ENCODE measurements at regions not wholly inside any gene's neighbourhood (a gene's known extent, or its start where the extent isn't known, plus 50 kb on each side); places are given as distances from the start of the nearest gene placed in this dataset.

DNA sequence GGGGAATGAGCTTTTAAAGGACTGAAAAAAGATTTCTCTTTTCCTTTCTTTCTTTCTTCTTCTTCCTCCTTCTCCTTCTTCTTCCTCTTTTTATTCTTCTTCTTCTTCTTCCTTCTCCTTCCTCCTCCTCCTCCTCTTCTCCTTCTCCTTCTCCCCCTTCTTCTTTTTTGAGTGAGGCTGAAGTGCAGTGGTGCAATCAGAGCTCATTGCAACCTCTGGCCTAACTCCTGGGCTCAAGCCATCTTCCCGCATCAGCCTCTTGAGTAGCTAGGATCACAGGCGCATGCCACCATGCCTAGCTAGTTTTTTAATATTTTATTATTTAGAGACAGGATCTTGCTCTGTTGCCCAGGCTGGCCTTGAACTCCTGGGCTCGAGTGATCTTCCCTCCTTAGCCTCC lies 120.9 kb upstream of the KL start:
- TF ChIP-seq, protein P1, sequence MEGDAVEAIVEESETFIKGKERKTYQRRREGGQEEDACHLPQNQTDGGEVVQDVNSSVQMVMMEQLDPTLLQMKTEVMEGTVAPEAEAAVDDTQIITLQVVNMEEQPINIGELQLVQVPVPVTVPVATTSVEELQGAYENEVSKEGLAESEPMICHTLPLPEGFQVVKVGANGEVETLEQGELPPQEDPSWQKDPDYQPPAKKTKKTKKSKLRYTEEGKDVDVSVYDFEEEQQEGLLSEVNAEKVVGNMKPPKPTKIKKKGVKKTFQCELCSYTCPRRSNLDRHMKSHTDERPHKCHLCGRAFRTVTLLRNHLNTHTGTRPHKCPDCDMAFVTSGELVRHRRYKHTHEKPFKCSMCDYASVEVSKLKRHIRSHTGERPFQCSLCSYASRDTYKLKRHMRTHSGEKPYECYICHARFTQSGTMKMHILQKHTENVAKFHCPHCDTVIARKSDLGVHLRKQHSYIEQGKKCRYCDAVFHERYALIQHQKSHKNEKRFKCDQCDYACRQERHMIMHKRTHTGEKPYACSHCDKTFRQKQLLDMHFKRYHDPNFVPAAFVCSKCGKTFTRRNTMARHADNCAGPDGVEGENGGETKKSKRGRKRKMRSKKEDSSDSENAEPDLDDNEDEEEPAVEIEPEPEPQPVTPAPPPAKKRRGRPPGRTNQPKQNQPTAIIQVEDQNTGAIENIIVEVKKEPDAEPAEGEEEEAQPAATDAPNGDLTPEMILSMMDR (IDR thresholded peaks at IDR 0.05; ENCODE audit: extremely low read depth, low read depth, low read length): no peak
- H3K9me3 ChIP-seq (ENCODE audit: low read depth, low read length): no peaks in the 10 kb centered on the region
- H3K4me1 ChIP-seq (ENCODE audit: insufficient read depth, low read length): no peaks in the 10 kb centered on the region
- no peak overlapping the region for H3K4me3 ChIP-seq (ENCODE audit: insufficient read depth, low read length)
- no peak overlapping the region for H2AFZ ChIP-seq (ENCODE audit: low read length)
- H3K27me3 ChIP-seq (ENCODE audit: insufficient read depth, low read length): peaks cover 8% of the 10 kb centered on the region
- no peak overlapping the region for H3K4me2 ChIP-seq (ENCODE audit: insufficient read depth, low read length)
- H4K20me1 ChIP-seq (ENCODE audit: insufficient read depth, low read length): no peaks in the 10 kb centered on the region
- DNase-seq (ENCODE audit: insufficient read length, low spot score, missing footprints): no peak
- H3K27ac ChIP-seq (ENCODE audit: low read depth, low read length): no peak overlapping the region
- no peaks in the 10 kb centered on the region for H3K79me2 ChIP-seq (ENCODE audit: insufficient read depth, low read length)
- no peaks in the 10 kb centered on the region for H3K36me3 ChIP-seq (ENCODE audit: insufficient read depth, low read length)

DNA sequence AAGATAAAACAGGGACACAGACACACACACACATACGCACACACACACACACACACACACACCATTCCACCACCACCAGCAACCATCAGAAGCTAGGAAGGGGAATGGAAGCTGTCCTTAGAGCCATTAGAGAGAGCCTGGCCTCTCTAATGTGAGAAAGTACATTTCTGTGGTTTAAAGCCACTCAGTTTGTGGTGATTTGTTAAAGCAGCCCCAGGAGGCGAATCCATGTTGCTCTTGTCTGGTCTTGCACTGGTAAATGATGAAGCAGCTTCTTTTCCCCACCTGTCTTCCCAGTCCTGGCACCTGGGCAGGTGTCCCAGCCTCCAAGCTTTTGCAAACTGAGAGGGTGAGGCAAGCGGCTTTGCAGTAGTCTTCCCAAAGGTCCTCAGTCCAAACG lies 118.9 kb upstream of the KL start:
- Histone ChIP-seq H3K36me3 (ENCODE audit: insufficient read depth, low read length) (no peaks in the 10 kb centered on the region), H2AFZ (ENCODE audit: low read length) (no peak overlapping the region), H3K27me3 (ENCODE audit: insufficient read depth, low read length) (peaks cover 8% of the 10 kb centered on the region), H4K20me1 (ENCODE audit: insufficient read depth, low read length) (no peaks in the 10 kb centered on the region), H3K4me1 (ENCODE audit: insufficient read depth, low read length) (peaks cover 5% of the 10 kb centered on the region), H3K9me3 (ENCODE audit: low read depth, low read length) (no peaks in the 10 kb centered on the region), H3K4me3 (ENCODE audit: insufficient read depth, low read length) (no peak overlapping the region), H3K79me2 (ENCODE audit: insufficient read depth, low read length) (no peaks in the 10 kb centered on the region), H3K4me2 (ENCODE audit: insufficient read depth, low read length) (no peak overlapping the region), H3K27ac (ENCODE audit: low read depth, low read length) (no peak overlapping the region)
- TF ChIP-seq, protein P1 (IDR thresholded peaks at IDR 0.05; ENCODE audit: extremely low read depth, low read depth, low read length): no peak
- no peak for DNase-seq (ENCODE audit: insufficient read length, low spot score, missing footprints)

DNA sequence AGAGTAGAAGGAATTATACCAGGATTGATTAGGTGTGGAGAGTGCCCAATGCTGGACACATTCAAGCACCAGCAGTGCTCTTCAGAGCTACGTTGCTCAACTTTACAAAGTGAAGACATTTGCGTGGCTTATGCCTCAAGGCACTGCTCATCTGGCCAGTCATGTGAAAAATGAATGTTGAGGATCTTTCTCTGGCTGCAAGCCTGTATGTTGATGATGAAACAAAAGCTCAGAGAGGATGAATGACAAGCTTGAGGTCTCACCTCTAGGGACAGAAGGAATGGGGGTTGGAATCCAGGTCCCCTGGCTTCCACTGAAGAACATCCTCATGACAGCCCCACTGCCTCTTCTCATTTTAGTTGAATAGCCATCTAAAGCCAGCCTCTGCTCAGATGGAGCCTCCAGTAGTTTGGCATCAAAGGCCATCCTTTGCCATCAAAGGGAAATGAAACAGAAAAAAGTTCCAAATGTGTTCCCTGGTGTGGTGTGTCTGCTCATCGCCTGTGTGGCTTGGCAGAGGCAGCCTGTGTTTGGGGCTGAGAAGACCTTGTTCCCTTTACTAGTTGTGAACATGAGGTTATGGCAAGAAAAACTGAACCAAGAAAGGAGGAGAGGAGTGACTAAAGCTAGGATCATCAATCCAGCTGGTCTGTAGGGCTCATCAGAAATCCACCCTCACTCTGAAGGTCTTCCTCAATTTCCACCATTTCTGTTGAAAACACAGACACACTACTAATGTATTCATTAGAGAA lies 114.0 kb upstream of the KL start:
- H3K27ac ChIP-seq (ENCODE audit: low read depth, low read length): no peak overlapping the region
- peak overlapping the region; percentile 23 for H3K4me3 ChIP-seq (ENCODE audit: insufficient read depth, low read length)
- peak; percentile 29 for DNase-seq (ENCODE audit: insufficient read length, low spot score, missing footprints)
- peaks cover 18% of the 10 kb centered on the region for H3K4me1 ChIP-seq (ENCODE audit: insufficient read depth, low read length)
- no peaks in the 10 kb centered on the region for H4K20me1 ChIP-seq (ENCODE audit: insufficient read depth, low read length)
- TF ChIP-seq, protein P1 (IDR thresholded peaks at IDR 0.05; ENCODE audit: extremely low read depth, low read depth, low read length): no peak
- peaks cover 3% of the 10 kb centered on the region for H3K27me3 ChIP-seq (ENCODE audit: insufficient read depth, low read length)
- H3K9me3 ChIP-seq (ENCODE audit: low read depth, low read length): no peaks in the 10 kb centered on the region
- peak overlapping the region; percentile 57 for H3K4me2 ChIP-seq (ENCODE audit: insufficient read depth, low read length)
- no peaks in the 10 kb centered on the region for H3K36me3 ChIP-seq (ENCODE audit: insufficient read depth, low read length)
- H2AFZ ChIP-seq (ENCODE audit: low read length): peak overlapping the region; percentile 91
- no peaks in the 10 kb centered on the region for H3K79me2 ChIP-seq (ENCODE audit: insufficient read depth, low read length)

DNA sequence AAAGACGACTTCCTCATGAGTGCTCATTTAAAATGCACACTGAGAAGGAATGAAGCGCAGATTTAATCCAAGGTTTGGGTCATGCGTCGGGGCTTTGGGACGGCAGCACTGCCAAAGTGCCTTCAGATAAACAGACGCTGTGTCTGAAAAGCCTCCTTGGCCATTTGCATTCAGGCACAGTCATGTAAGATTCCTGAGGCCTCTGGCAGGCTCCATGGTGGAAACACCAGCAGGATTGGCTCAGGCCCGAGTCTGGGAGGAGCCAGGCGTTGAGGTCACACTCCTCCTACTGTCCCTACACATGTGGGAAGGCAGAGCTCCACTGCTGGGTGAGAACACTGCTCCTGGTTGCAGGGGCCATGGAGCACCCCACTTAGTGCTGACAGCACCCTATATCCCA lies 113.3 kb upstream of the KL start:
- H3K4me3 ChIP-seq (ENCODE audit: insufficient read depth, low read length): peak overlapping the region; percentile 23
- no peaks in the 10 kb centered on the region for H3K79me2 ChIP-seq (ENCODE audit: insufficient read depth, low read length)
- no peaks in the 10 kb centered on the region for H4K20me1 ChIP-seq (ENCODE audit: insufficient read depth, low read length)
- no peaks in the 10 kb centered on the region for H3K9me3 ChIP-seq (ENCODE audit: low read depth, low read length)
- DNase-seq (ENCODE audit: insufficient read length, low spot score, missing footprints): peak; percentile 46
- no peaks in the 10 kb centered on the region for H3K27me3 ChIP-seq (ENCODE audit: insufficient read depth, low read length)
- peaks cover 18% of the 10 kb centered on the region for H3K4me1 ChIP-seq (ENCODE audit: insufficient read depth, low read length)
- H3K27ac ChIP-seq (ENCODE audit: low read depth, low read length): no peak overlapping the region
- H2AFZ ChIP-seq (ENCODE audit: low read length): peak overlapping the region; percentile 91
- H3K4me2 ChIP-seq (ENCODE audit: insufficient read depth, low read length): peak overlapping the region; percentile 57
- TF ChIP-seq, protein P1 (IDR thresholded peaks at IDR 0.05; ENCODE audit: extremely low read depth, low read depth, low read length): no peak
- H3K36me3 ChIP-seq (ENCODE audit: insufficient read depth, low read length): no peaks in the 10 kb centered on the region
